H9 (cell line): ENCODE measurements at regions not wholly inside any gene's neighbourhood (a gene's known extent, or its start where the extent isn't known, plus 50 kb on each side); places are given as distances from the start of the nearest gene placed in this dataset.

Experiments used
- DNase-seq: peaks from one replicate; pipeline ENCODE4 v3.0.0-alpha.2; 2017
- H2AFZ ChIP-seq: one replicate; pipeline ENCODE4 v1.6.1; 2013; ENCODE audit warnings: mild to moderate bottlenecking, low read length, control low read depth, moderate library complexity
- H2AK5ac ChIP-seq: 2 replicates; pipeline ENCODE4 v1.6.1; 2013; ENCODE audit warnings: low read length, control low read depth, mixed read lengths; ENCODE audit not compliant: insufficient read length
- H2BK120ac ChIP-seq: one replicate; pipeline ENCODE4 v1.6.1; 2013; ENCODE audit warnings: low read depth, mild to moderate bottlenecking, low read length, control low read depth, inconsistent platforms; ENCODE audit not compliant: poor library complexity, severe bottlenecking
- H2BK12ac ChIP-seq: 2 replicates; pipeline ENCODE4 v1.6.1; 2013; ENCODE audit warnings: low read length, control low read depth, mixed read lengths, low read depth; ENCODE audit not compliant: insufficient read length
- H2BK15ac ChIP-seq: 2 replicates; pipeline ENCODE4 v1.6.1; 2013; ENCODE audit warnings: low read depth, low read length, control low read depth
- H2BK20ac ChIP-seq: one replicate; pipeline ENCODE4 v1.6.1; 2013; ENCODE audit warnings: low read depth, mild to moderate bottlenecking, low read length, control low read depth, inconsistent platforms; ENCODE audit not compliant: poor library complexity, severe bottlenecking
- H2BK5ac ChIP-seq: 2 replicates; pipeline ENCODE4 v1.6.1; 2013; ENCODE audit warnings: low read length, control low read depth, mixed read lengths; ENCODE audit not compliant: insufficient read length
- H3K14ac ChIP-seq: 2 replicates; pipeline ENCODE4 v1.6.1; 2013; ENCODE audit warnings: low read length, control low read depth; ENCODE audit not compliant: insufficient read depth
- H3K18ac ChIP-seq: 2 replicates; pipeline ENCODE4 v1.6.1; 2013; ENCODE audit warnings: low read depth, mild to moderate bottlenecking, mixed read lengths, low read length, control low read depth; ENCODE audit not compliant: insufficient read length
- H3K23ac ChIP-seq: 2 replicates; pipeline ENCODE4 v1.6.1; 2013; ENCODE audit warnings: low read length, control low read depth, mixed read lengths, low read depth; ENCODE audit not compliant: insufficient read length
- H3K23me2 ChIP-seq: 2 replicates; pipeline ENCODE4 v1.6.1; 2013; ENCODE audit warnings: low read depth, mild to moderate bottlenecking, mixed read lengths, low read length, control low read depth; ENCODE audit not compliant: insufficient read length, poor library complexity, severe bottlenecking
- H3K27ac ChIP-seq: 2 replicates; pipeline ENCODE4 v1.5.1; 2013; ENCODE audit warnings: low read length, control low read depth, mixed read lengths, low read depth; ENCODE audit not compliant: insufficient read length
- H3K27me3 ChIP-seq: 2 replicates; pipeline ENCODE4 v1.6.1; 2013; ENCODE audit warnings: low read length, control low read depth, inconsistent platforms; ENCODE audit not compliant: insufficient read depth
- H3K4ac ChIP-seq: 2 replicates; pipeline ENCODE4 v1.6.1; 2013; ENCODE audit warnings: low read depth, mild to moderate bottlenecking, control low read depth, inconsistent platforms, low read length, moderate library complexity
- H3K4me1 ChIP-seq: 2 replicates; pipeline ENCODE4 v1.6.1; 2013; ENCODE audit warnings: low read length, control low read depth, inconsistent platforms; ENCODE audit not compliant: insufficient read depth
- H3K4me2 ChIP-seq: 2 replicates; pipeline ENCODE4 v1.6.1; 2013; ENCODE audit warnings: low read length, control low read depth, mixed read lengths; ENCODE audit not compliant: insufficient read length, insufficient read depth
- H3K56ac ChIP-seq: 2 replicates; pipeline ENCODE4 v1.6.1; 2013; ENCODE audit warnings: low read depth, mild to moderate bottlenecking, mixed read lengths, low read length, control low read depth; ENCODE audit not compliant: insufficient read length
- H3K79me1 ChIP-seq: 2 replicates; pipeline ENCODE4 v1.6.1; 2013; ENCODE audit warnings: low read depth, mild to moderate bottlenecking, moderate library complexity, low read length, control low read depth, inconsistent platforms; ENCODE audit not compliant: insufficient read depth, poor library complexity, severe bottlenecking
- H3K79me2 ChIP-seq: 2 replicates; pipeline ENCODE4 v1.6.1; 2013; ENCODE audit warnings: low read length, control low read depth, inconsistent platforms; ENCODE audit not compliant: insufficient read depth
- H3K9ac ChIP-seq: 2 replicates; pipeline ENCODE4 v1.6.1; 2013; ENCODE audit warnings: low read length, control low read depth, mixed read lengths; ENCODE audit not compliant: insufficient read length; ENCODE audit errors: extremely low read depth
- H3K9me3 ChIP-seq: one replicate; pipeline ENCODE4 v1.6.1; 2013; ENCODE audit warnings: low read depth, low read length, inconsistent platforms; ENCODE audit not compliant: control insufficient read depth
- H3T11ph ChIP-seq: one replicate; pipeline ENCODE4 v1.6.1; 2013; ENCODE audit warnings: mild to moderate bottlenecking, low read length, control low read depth, inconsistent platforms
- H4K20me1 ChIP-seq: one replicate; pipeline ENCODE4 v1.6.1; 2013; ENCODE audit not compliant: control insufficient read depth, insufficient read length, insufficient read depth
- H4K5ac ChIP-seq: 2 replicates; pipeline ENCODE4 v1.6.1; 2013; ENCODE audit warnings: low read depth, mild to moderate bottlenecking, mixed read lengths, low read length, control low read depth; ENCODE audit not compliant: insufficient read length
- H4K8ac ChIP-seq: replicated peaks from 2 replicates; pipeline ENCODE4 v1.6.1; 2013; ENCODE audit warnings: low read length, control low read depth, mixed read lengths, low read depth; ENCODE audit not compliant: insufficient read length
- H4K91ac ChIP-seq: 2 replicates; pipeline ENCODE4 v1.6.1; 2013; ENCODE audit warnings: low read depth, mild to moderate bottlenecking, moderate library complexity, mixed read lengths, low read length, control low read depth; ENCODE audit not compliant: insufficient read length
- H3K27ac Mint-ChIP-seq, 3 experiments: 2 replicates in 2 of 3; 3 replicates in 1 of 3; pipeline ENCODE4 v1.8.0; 2020 to 2021; ENCODE audit warnings: mixed read lengths in 3 of 3, mild to moderate bottlenecking in 1 of 3, moderate library complexity in 1 of 3
- H3K27me3 Mint-ChIP-seq: 2 replicates; pipeline ENCODE4 v1.8.0; 2021; ENCODE audit warnings: low read depth, mild to moderate bottlenecking, moderate library complexity, mixed read lengths
- H3K36me3 Mint-ChIP-seq, 3 experiments: 2 replicates in 2 of 3; 3 replicates in 1 of 3; pipeline ENCODE4 v1.8.0; 2020 to 2021; ENCODE audit warnings: low read depth in 3 of 3, mixed read lengths in 3 of 3; ENCODE audit not compliant: insufficient read depth in 1 of 3
- H3K4me1 Mint-ChIP-seq, 2 experiments: 2 replicates each; pipeline ENCODE4 v1.8.0; 2020; ENCODE audit warnings: mixed read lengths in 2 of 2
- H3K4me3 Mint-ChIP-seq, 2 experiments: 2 replicates in 1 of 2; 3 replicates in 1 of 2; pipeline ENCODE4 v1.8.0; 2020 to 2021; ENCODE audit warnings: mild to moderate bottlenecking in 2 of 2, mixed read lengths in 2 of 2, moderate library complexity in 1 of 2
- H3K9me3 Mint-ChIP-seq, 2 experiments: 2 replicates in 1 of 2; 3 replicates in 1 of 2; pipeline ENCODE4 v1.8.0; 2020; ENCODE audit warnings: mild to moderate bottlenecking in 2 of 2, mixed read lengths in 2 of 2, moderate library complexity in 1 of 2
- CTCF ChIP-seq: fragments of 200-600 bp; sonication (generic); conservative IDR thresholded peaks from 3 replicates; pipeline ENCODE4 v1.8.0; 2021; ENCODE audit warnings: antibody characterized with exemption, mild to moderate bottlenecking
- WGBS: extraction: QIAGEN DNeasy Blood & Tissue Kit; methylation state at CpG from one replicate; pipeline ENCODE4 v1.1.7; 2013; ENCODE audit warnings: missing lambda C conversion rate, low lambda C conversion rate, mixed read lengths; ENCODE audit not compliant: insufficient read length; ENCODE audit errors: extremely low coverage; 5-methylcytosine and 5-hydroxymethylcytosine counted together

- Histone ChIP-seq H2BK15ac (no peak overlapping the region), H3K14ac (no peak overlapping the region), H3K23me2 (no peaks in the 10 kb centered on the region), H2BK5ac (no peak overlapping the region), H3K79me2 (no peaks in the 10 kb centered on the region), H3K56ac (no peak overlapping the region), H3K9me3 (no peaks in the 10 kb centered on the region), H4K8ac (no peak overlapping the region), H3K23ac (no peak overlapping the region), H2AFZ (no peak overlapping the region), H3K79me1 (no peaks in the 10 kb centered on the region), H2AK5ac (no peak overlapping the region), H2BK12ac (no peak overlapping the region), H3K4me1 (no peaks in the 10 kb centered on the region), H3K4me2 (no peak overlapping the region), H4K91ac (no peak overlapping the region), H3K9ac (no peak overlapping the region), H3K4ac (no peak overlapping the region), H2BK20ac (no peak overlapping the region), H2BK120ac (no peak overlapping the region), H3K27me3 (no peaks in the 10 kb centered on the region), H3K18ac (no peak overlapping the region), H3K27ac (no peak overlapping the region), H4K20me1 (peaks cover 2% of the 10 kb centered on the region), H3T11ph (no peak overlapping the region), H4K5ac (no peak overlapping the region)
- Mint-ChIP-seq H3K27me3 (no peaks in the 10 kb centered on the region), H3K36me3 (peaks cover 8 to 13% (median 10%) of the 10 kb centered on the region in 3 experiments), H3K9me3 (peaks cover 8% of the 10 kb centered on the region in 2 experiments), H3K4me3 (no peak overlapping the region), H3K27ac (no peak overlapping the region), H3K4me1 (peaks cover 0 to 2% of the 10 kb centered on the region in 2 experiments; a peak in 1 of 4 replicates)
- DNase-seq = no peak
- no peak for TF ChIP-seq CTCF
- WGBS = no CpG with 5 or more reads among the region's 6 CpGs
Measured at GRCh38 chr20:40254023-40254772, 434.8 kb downstream of the MAFB start.
